Tibial artery (tissue), 4 donors: ENCODE measurements at regions not wholly inside any gene's neighbourhood (a gene's known extent, or its start where the extent isn't known, plus 50 kb on each side); places are given as distances from the start of the nearest gene placed in this dataset.
"Not testable (repeated sequence)": the region's sequence is repeated elsewhere in the genome, so short reads cannot be mapped to it uniquely, and the experiment has no call there.

Experiments
- DNase-seq, 2 donors: peaks; one replicate each; pipeline ENCODE4 v3.0.0-alpha.2; 2019
- H3K27ac ChIP-seq, 2 donors: fragments of 200-600 bp; sonication (generic) in 1 of 2; 1 replicate in 1 of 2; 2 replicates in 1 of 2; pipeline ENCODE4 v1.5.1; 2018 to 2019; ENCODE audit warnings: mild to moderate bottlenecking in 1 of 2
- H3K27me3 ChIP-seq, 2 donors: fragments of 200-600 bp; sonication (generic) in 1 of 2; one replicate each; pipeline versions ENCODE4 v1.5.1 to v1.6.0; 2016 to 2019
- H3K36me3 ChIP-seq, 3 donors: fragments of 200-600 bp; sonication (generic) in 2 of 3; one replicate each; pipeline ENCODE4 v1.5.1; 2016 to 2019; ENCODE audit warnings: mild to moderate bottlenecking in 2 of 3
- H3K4me1 ChIP-seq, 4 donors: fragments of 200-600 bp; sonication (generic) in 2 of 4; 1 replicate in 3 of 4; 2 replicates in 1 of 4; pipeline ENCODE4 v1.5.1; 2016 to 2019
- H3K4me3 ChIP-seq, 2 donors: fragments of 200-600 bp; sonication (generic) in 1 of 2; 1 replicate in 1 of 2; 2 replicates in 1 of 2; pipeline ENCODE4 v1.5.1; 2018 to 2019; ENCODE audit warnings: mild to moderate bottlenecking in 2 of 2
- H3K9me3 ChIP-seq, 3 donors: fragments of 200-600 bp; sonication (generic) in 1 of 3; one replicate each; pipeline ENCODE4 v1.5.1; 2016 to 2019
- intact Hi-C: fragments of 100-400 bp; cut with DNase I; formaldehyde crosslinking; loops from one replicate; pipeline ENCODE4 v1.15.0; 2023; ENCODE audit warnings: low total_unique reads
- TF ChIP-seq, protein P1 (sequence below), 2 experiments: fragments of 200-600 bp in 1 of 2; fragments of 450-650 bp in 1 of 2; IDR thresholded peaks; one replicate each; pipeline ENCODE4 v1.5.1; 2017 to 2019; ENCODE audit warnings: antibody characterized with exemption in 2 of 2, mild to moderate bottlenecking in 1 of 2, moderate library complexity in 1 of 2

DNA sequence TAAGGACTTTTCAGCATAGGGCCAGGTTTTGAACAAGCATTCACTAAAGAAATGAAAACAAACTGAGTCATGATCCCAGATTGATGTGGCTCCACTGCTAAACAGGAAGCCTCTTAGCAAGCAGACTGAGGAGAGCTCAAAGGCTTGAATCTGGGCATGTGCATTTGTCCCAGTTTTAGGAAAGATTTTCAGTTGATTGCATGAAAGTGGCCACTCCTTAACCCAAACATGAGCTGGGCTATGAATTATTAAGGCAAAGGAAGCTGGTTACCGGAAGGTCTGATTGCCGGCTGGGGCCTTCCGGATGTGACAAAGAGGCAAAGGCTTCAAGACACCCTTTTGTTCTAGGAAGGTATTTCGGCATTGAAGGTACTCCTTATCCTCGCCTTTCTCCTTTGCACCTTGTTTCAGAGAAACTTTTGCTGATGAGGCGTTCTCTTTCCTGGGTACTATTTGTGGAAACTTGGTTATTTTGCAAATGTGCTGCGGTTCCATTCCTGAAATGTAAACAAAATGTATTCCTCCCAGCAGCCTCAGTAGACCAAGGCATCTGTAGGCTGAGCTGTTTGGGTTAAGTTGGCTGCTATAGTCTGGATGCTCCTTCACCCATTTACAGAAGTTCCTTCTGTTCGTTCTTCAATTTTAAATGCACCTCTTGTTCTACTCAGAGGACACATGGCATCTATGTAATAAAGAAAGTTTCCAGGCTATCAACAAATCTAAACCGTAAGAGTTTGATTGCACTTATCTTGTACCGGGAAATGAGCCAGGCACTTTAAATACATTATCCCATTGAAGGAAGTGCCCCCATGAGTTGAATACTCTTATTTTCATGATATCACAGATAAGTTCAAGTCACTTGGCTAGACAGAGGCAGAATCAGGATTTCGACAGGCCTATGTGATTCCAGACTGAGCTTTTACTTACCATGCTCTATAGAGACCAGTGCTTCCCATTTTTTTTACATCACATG is 115.6 kb upstream of the METAP2 start:
- no peak for DNase-seq
- Histone ChIP-seq H3K27ac (no peak overlapping the region), H3K27me3 (no peaks in the 10 kb centered on the region), H3K9me3 (no peaks in the 10 kb centered on the region), H3K36me3 (no peaks in the 10 kb centered on the region), H3K4me1 (no peaks in the 10 kb centered on the region), H3K4me3 (no peak overlapping the region)
- TF ChIP-seq, protein P1, sequence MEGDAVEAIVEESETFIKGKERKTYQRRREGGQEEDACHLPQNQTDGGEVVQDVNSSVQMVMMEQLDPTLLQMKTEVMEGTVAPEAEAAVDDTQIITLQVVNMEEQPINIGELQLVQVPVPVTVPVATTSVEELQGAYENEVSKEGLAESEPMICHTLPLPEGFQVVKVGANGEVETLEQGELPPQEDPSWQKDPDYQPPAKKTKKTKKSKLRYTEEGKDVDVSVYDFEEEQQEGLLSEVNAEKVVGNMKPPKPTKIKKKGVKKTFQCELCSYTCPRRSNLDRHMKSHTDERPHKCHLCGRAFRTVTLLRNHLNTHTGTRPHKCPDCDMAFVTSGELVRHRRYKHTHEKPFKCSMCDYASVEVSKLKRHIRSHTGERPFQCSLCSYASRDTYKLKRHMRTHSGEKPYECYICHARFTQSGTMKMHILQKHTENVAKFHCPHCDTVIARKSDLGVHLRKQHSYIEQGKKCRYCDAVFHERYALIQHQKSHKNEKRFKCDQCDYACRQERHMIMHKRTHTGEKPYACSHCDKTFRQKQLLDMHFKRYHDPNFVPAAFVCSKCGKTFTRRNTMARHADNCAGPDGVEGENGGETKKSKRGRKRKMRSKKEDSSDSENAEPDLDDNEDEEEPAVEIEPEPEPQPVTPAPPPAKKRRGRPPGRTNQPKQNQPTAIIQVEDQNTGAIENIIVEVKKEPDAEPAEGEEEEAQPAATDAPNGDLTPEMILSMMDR (IDR thresholded peaks at IDR 0.05), result no peak
- intact Hi-C loops, result no loop called here

DNA sequence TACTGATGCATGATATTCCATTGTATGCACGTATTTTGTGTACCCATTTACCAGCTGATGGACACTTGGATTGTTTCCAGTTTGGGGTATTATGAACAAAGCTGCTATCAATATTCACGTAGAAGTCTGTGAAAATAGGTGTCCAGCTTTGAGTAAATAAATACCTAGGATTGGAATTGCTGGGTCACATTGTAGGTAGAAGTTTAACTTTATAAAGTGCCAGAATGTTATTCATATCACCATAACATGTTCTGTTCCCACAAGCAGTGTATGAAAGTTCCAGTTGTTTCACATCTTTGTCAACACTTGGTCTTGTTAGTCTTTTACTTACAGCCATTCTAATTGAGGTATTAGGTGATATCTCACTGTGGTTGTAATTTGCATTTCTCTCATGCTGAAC is 108.0 kb upstream of the METAP2 start:
- no peaks in the 10 kb centered on the region for H3K4me1 ChIP-seq
- TF ChIP-seq, protein P1 (IDR thresholded peaks at IDR 0.05), result no peak
- intact Hi-C loops, result no loop called here
- no peaks in the 10 kb centered on the region for H3K27me3 ChIP-seq
- H3K4me3 ChIP-seq, result no peak overlapping the region
- no peak overlapping the region for H3K27ac ChIP-seq
- no peaks in the 10 kb centered on the region for H3K9me3 ChIP-seq
- no peak for DNase-seq
- H3K36me3 ChIP-seq, result no peaks in the 10 kb centered on the region

DNA sequence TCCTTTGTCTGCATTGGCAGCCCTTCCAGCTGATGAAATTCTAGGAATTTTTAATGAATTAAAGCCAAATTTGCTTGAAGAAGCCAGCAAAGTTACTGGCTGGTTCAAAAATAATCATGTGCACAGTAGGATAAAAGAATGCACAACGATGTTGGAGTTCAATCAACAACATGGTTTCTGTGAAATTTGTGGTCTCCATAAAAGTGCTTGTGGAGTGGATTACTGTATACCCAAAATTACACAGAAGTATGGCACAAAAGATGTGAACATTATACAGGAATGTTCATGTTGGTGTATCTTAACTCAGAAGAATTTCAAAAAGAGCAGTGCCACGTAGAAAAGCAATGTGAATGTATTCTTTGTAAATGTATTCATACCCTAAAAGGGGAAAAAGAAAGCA is 105.0 kb upstream of the METAP2 start:
- no peak for DNase-seq
- H3K36me3 ChIP-seq, result no peaks in the 10 kb centered on the region
- intact Hi-C loops, result no loop called here

DNA sequence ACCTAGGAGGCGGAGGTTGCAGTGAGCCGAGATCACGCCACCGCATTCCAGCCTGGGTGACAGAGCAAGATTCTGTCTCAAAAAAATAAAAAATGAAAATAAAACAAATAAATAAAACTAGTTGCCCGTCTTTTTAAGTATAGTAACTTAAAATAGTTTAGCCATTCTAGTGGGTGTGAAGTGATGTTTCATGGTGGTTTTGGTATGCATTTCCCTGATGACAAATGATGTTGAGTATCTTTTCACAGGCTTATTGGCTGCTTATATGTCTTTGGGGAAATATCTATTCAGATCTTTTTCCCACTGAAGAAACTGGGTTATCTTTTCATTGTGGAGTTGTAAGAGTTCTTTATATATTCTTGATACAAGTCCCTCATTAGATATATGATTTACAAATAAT is 102.4 kb upstream of the METAP2 start:
- H3K27me3 ChIP-seq, result no peaks in the 10 kb centered on the region
- no peak for DNase-seq
- H3K4me3 ChIP-seq, result no peak overlapping the region
- no peak overlapping the region for H3K27ac ChIP-seq
- TF ChIP-seq, protein P1 (IDR thresholded peaks at IDR 0.05), result no peak
- H3K36me3 ChIP-seq, result no peaks in the 10 kb centered on the region
- no peaks in the 10 kb centered on the region for H3K9me3 ChIP-seq
- no peaks in the 10 kb centered on the region for H3K4me1 ChIP-seq
- intact Hi-C loops, result no loop called here

More for the DNA sequence above, 105.0 kb upstream of the METAP2 start:
- Histone ChIP-seq H3K4me3 (no peak overlapping the region), H3K27ac (no peak overlapping the region), H3K4me1 (no peaks in the 10 kb centered on the region), H3K9me3 (no peaks in the 10 kb centered on the region), H3K27me3 (no peaks in the 10 kb centered on the region)
- TF ChIP-seq, protein P1 (IDR thresholded peaks at IDR 0.05), result no peak

DNA sequence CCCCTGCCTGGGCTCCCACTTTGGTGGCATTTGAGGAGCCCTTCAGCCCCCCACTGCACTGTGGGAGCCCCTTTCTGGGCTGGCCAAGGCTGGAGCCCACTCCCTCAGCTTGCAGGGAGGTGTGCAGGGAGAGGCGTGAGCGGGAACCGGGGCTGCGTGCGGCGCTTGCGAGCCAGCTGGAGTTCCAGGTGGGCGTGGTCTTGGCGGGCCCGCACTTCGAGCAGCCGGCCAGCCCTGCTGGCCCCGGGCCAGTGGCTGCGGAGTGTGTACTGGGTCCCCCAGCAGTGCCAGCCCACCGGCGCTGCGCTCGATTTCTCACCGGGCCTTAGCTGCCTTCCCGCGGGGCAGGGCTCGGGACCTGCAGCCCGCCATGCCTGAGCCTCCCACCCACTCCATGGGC is 94.5 kb upstream of the METAP2 start:
- intact Hi-C loops, H3K27me3 ChIP-seq, H3K27ac ChIP-seq, H3K9me3 ChIP-seq, H3K4me3 ChIP-seq, H3K36me3 ChIP-seq, DNase-seq: not testable (repeated sequence)
- peaks cover 0 to 22% (median 7%) of the 10 kb centered on the region in 4 donors for H3K4me1 ChIP-seq

DNA sequence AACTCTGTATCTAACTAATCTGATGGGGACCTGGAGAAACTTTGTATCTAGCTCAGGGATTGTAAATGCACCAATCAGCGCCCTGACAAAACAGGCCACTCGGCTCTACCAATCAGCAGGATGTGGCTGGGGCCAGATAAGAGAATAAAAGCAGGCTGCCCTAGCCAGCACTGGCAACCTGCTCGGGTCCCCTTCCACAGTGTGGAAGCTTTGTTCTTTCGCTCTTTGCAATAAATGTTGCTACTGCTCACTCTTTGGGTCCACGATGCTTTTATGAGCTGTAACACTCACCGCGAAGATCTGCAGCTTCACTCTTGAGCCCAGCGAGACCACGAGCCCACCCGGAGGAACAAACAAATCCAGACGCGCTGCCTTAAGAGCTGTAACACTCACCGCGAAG is 93.6 kb upstream of the METAP2 start:
- H3K4me3 ChIP-seq, H3K36me3 ChIP-seq, H3K27me3 ChIP-seq, DNase-seq, H3K9me3 ChIP-seq: not testable (repeated sequence)
- intact Hi-C loops, result loop anchor here (5.0 to 10.0 kb wide), 2 partner anchors 94 to 1497 kb away; partner anchors contain the start of gene METAP2
- peaks cover 0 to 29% (median 14%) of the 10 kb centered on the region in 4 donors for H3K4me1 ChIP-seq
- peak overlapping the region in 1 of 2 donors; percentile 31 for H3K27ac ChIP-seq
